ENCODE measurements at regions not wholly inside any gene's neighbourhood (a gene's known extent, or its start where the extent isn't known, plus 50 kb on each side); places are given as distances from the start of the nearest gene placed in this dataset.

GRCh38 chr4:189050643-189051042, 890.0 kb upstream of the FRG1 start:
- TF ChIP-seq POLR2A (IDR thresholded peaks at IDR 0.05) (no peak), CTCF (IDR thresholded peaks at IDR 0.05) (no peak), EP300 (IDR thresholded peaks at IDR 0.05) (no peak)
